WTC11 (cell line): ENCODE measurements at regions not wholly inside any gene's neighbourhood (a gene's known extent, or its start where the extent isn't known, plus 50 kb on each side); places are given as distances from the start of the nearest gene placed in this dataset.

Experiments
- ATAC-seq: fragments of 200-7000 bp; cut with Tn5 transposase; 2 replicates; pipeline ENCODE4 v1.10.0; 2021; ENCODE audit warnings: mild to moderate bottlenecking, moderate library complexity
- CTCF ChIA-PET: fragments of 300-600 bp; sonication (Branson Sonifier 250); formaldehyde crosslinking; loops from one replicate; lab custom pipeline; 2021; ENCODE audit warnings: antibody characterized with exemption; lab: Charles Lee
- POLR2A ChIA-PET: fragments of 350-600 bp; sonication (Branson Sonifier 250); formaldehyde crosslinking; loops from one replicate; lab custom pipeline; 2021; ENCODE audit warnings: antibody characterized with exemption; lab: Charles Lee
- DNase-seq: peaks from one replicate; pipeline ENCODE4 v3.0.0; 2021; ENCODE audit warnings: low spot score
- H3K27ac Mint-ChIP-seq: 2 replicates; pipeline ENCODE4 v1.8.0; 2021; ENCODE audit warnings: mixed read lengths
- H3K27me3 Mint-ChIP-seq: 2 replicates; pipeline ENCODE4 v1.8.0; 2021; ENCODE audit warnings: low read depth, mild to moderate bottlenecking, moderate library complexity, mixed read lengths
- H3K36me3 Mint-ChIP-seq: 2 replicates; pipeline ENCODE4 v1.8.0; 2021; ENCODE audit warnings: mixed read lengths
- H3K4me1 Mint-ChIP-seq: 2 replicates; pipeline ENCODE4 v1.8.0; 2022; ENCODE audit warnings: mixed read lengths
- H3K4me3 Mint-ChIP-seq: 2 replicates; pipeline ENCODE4 v1.8.0; 2021; ENCODE audit warnings: mild to moderate bottlenecking, moderate library complexity, mixed read lengths
- H3K9me3 Mint-ChIP-seq: 2 replicates; pipeline ENCODE4 v1.8.0; 2021; ENCODE audit warnings: mixed read lengths
- E2F5 ChIP-seq: sonication (generic); formaldehyde crosslinking; IDR thresholded peaks from 2 replicates; pipeline ENCODE4 v1.8.1; 2022; ENCODE audit warnings: mild to moderate bottlenecking, moderate library complexity, missing genetic modification reagents
- ERG ChIP-seq: fragments of 250-450 bp; sonication (Bioruptor Pico); IDR thresholded peaks from 2 replicates; pipeline ENCODE4 v1.8.0; 2021; ENCODE audit warnings: mild to moderate bottlenecking
- NFYB ChIP-seq: sonication (generic); formaldehyde crosslinking; conservative IDR thresholded peaks from 2 replicates; pipeline ENCODE4 v1.8.0; 2022; ENCODE audit warnings: low read depth, missing genetic modification reagents
- NR3C1 ChIP-seq: sonication (generic); formaldehyde crosslinking; conservative IDR thresholded peaks from 2 replicates; pipeline ENCODE4 v1.8.1; 2023; ENCODE audit warnings: low read depth, mild to moderate bottlenecking, missing genetic modification reagents
- PRDM15 ChIP-seq: sonication (generic); formaldehyde crosslinking; IDR thresholded peaks from 2 replicates; pipeline ENCODE4 v1.8.0; 2022; ENCODE audit warnings: missing genetic modification reagents
- SMAD3 ChIP-seq: sonication (generic); formaldehyde crosslinking; IDR thresholded peaks from 2 replicates; pipeline ENCODE4 v1.8.0; 2022; ENCODE audit warnings: missing genetic modification reagents, mild to moderate bottlenecking, borderline replicate concordance
- SP1 ChIP-seq: sonication (generic); formaldehyde crosslinking; conservative IDR thresholded peaks from 2 replicates; pipeline ENCODE4 v1.8.1; 2022; ENCODE audit warnings: missing genetic modification reagents
- STAT6 ChIP-seq: sonication (generic); formaldehyde crosslinking; conservative IDR thresholded peaks from 2 replicates; pipeline ENCODE4 v1.8.1; 2023; ENCODE audit warnings: mild to moderate bottlenecking, low read depth, missing genetic modification reagents, moderate library complexity
- TEAD4 ChIP-seq: sonication (generic); formaldehyde crosslinking; IDR thresholded peaks from 2 replicates; pipeline ENCODE4 v1.8.0; 2022; ENCODE audit warnings: mild to moderate bottlenecking, missing genetic modification reagents
- ZBTB21 ChIP-seq: sonication (generic); formaldehyde crosslinking; IDR thresholded peaks from 2 replicates; pipeline ENCODE4 v1.8.1; 2023; ENCODE audit warnings: mild to moderate bottlenecking, missing genetic modification reagents, borderline replicate concordance

GRCh38 chr15:25067725-25068309 lies 113.0 kb downstream of the SNRPN start:
- H3K9me3 Mint-ChIP-seq, result peaks cover 100% of the 10 kb centered on the region
- CTCF ChIA-PET, result no interaction called here
- H3K4me3 Mint-ChIP-seq, result no peak overlapping the region
- no peaks in the 10 kb centered on the region for H3K4me1 Mint-ChIP-seq
- H3K27ac Mint-ChIP-seq, result no peak overlapping the region
- no peak for TF ChIP-seq NR3C1
- TF ChIP-seq SMAD3 (CRISPR knock-in tag), result no peak
- no peak for TF ChIP-seq ERG
- no peak for TF ChIP-seq STAT6 (CRISPR knock-in tag)
- peaks cover 100% of the 10 kb centered on the region for H3K36me3 Mint-ChIP-seq
- POLR2A ChIA-PET, result no interaction called here
- H3K27me3 Mint-ChIP-seq, result peaks cover 14% of the 10 kb centered on the region
- ATAC-seq (no peak), DNase-seq (no peak)

GRCh38 chr15:25068696-25069095 lies 113.9 kb downstream of the SNRPN start:
- DNase-seq (no peak), ATAC-seq (no peak)
- Mint-ChIP-seq H3K4me3 (no peak overlapping the region), H3K9me3 (peaks cover 98% of the 10 kb centered on the region), H3K27me3 (peaks cover 14% of the 10 kb centered on the region), H3K4me1 (no peaks in the 10 kb centered on the region)
- CTCF ChIA-PET, result no interaction called here
- POLR2A ChIA-PET, result no interaction called here
- TF ChIP-seq SP1 (CRISPR knock-in tag), result no peak
- TF ChIP-seq, all 79 proteins: peak for 0
- H3K36me3 Mint-ChIP-seq, result peaks cover 100% of the 10 kb centered on the region
- no peak overlapping the region for H3K27ac Mint-ChIP-seq

- no peaks in the 10 kb centered on the region for H3K4me1 Mint-ChIP-seq
- H3K4me3 Mint-ChIP-seq, result no peak overlapping the region
- no peak for DNase-seq
- peaks cover 14% of the 10 kb centered on the region for H3K27me3 Mint-ChIP-seq
- H3K9me3 Mint-ChIP-seq, result peaks cover 96% of the 10 kb centered on the region
- no peak for ATAC-seq
- H3K27ac Mint-ChIP-seq, result no peak overlapping the region
- POLR2A ChIA-PET, result no interaction called here
- H3K36me3 Mint-ChIP-seq, result peaks cover 100% of the 10 kb centered on the region
- CTCF ChIA-PET, result no interaction called here
- no peak for TF ChIP-seq NFYB (CRISPR knock-in tag)
- TF ChIP-seq TEAD4 (CRISPR knock-in tag), result no peak
- TF ChIP-seq PRDM15, result no peak
- TF ChIP-seq E2F5 (CRISPR knock-in tag), result no peak
- TF ChIP-seq ZBTB21 (CRISPR knock-in tag), result no peak
- TF ChIP-seq, all 79 proteins: peak for 0
Measured at GRCh38 chr15:25070353-25070963, 115.7 kb downstream of the SNRPN start.
